Neural cell (in vitro differentiated cells): ENCODE measurements at regions not wholly inside any gene's neighbourhood (a gene's known extent, or its start where the extent isn't known, plus 50 kb on each side); places are given as distances from the start of the nearest gene placed in this dataset.

Experiments used
- H2AFZ ChIP-seq: fragments of 200-600, 300-800 bp; sonication (generic), shearing (Covaris generic); 2 replicates; pipeline ENCODE4 v1.6.0; 2014; ENCODE audit warnings: low read depth, mild to moderate bottlenecking, antibody characterized with exemption, low read length, moderate library complexity
- H3F3A ChIP-seq: fragments of 200-600 bp; shearing (Covaris generic); 2 replicates; pipeline ENCODE4 v1.6.1; 2016; ENCODE audit warnings: mild to moderate bottlenecking, moderate library complexity, mixed read lengths, antibody characterized with exemption, low read length; ENCODE audit not compliant: insufficient read depth, poor library complexity, severe bottlenecking
- H3K27ac ChIP-seq: fragments of 200-600, 300-800 bp; sonication (generic), shearing (Covaris generic); 2 replicates; pipeline ENCODE4 v1.5.1; 2014; ENCODE audit warnings: mild to moderate bottlenecking, low read length, moderate library complexity
- H3K27me3 ChIP-seq: fragments of 300-800, 200-600 bp; sonication (generic), shearing (Covaris generic); 2 replicates; pipeline ENCODE4 v1.6.0; 2014; ENCODE audit warnings: mild to moderate bottlenecking, low read depth, low read length, moderate library complexity; ENCODE audit not compliant: insufficient read depth
- H3K36me3 ChIP-seq: fragments of 300-800, 200-600 bp; sonication (generic), shearing (Covaris generic); 2 replicates; pipeline ENCODE4 v1.5.1; 2014; ENCODE audit warnings: mild to moderate bottlenecking, antibody characterized with exemption, low read length, moderate library complexity; ENCODE audit not compliant: insufficient read depth
- H3K4me2 ChIP-seq: fragments of 300-800, 200-600 bp; sonication (generic), shearing (Covaris generic); 2 replicates; pipeline ENCODE4 v1.6.0; 2014; ENCODE audit warnings: mild to moderate bottlenecking, low read length
- H3K4me3 ChIP-seq: fragments of 300-800, 200-600 bp; sonication (generic), shearing (Covaris generic); 2 replicates; pipeline ENCODE4 v1.5.1; 2014; ENCODE audit warnings: mild to moderate bottlenecking, low read length, moderate library complexity
- H3K79me2 ChIP-seq: fragments of 200-600 bp; shearing (Covaris generic); replicated peaks from 2 replicates; pipeline ENCODE4 v1.6.0; 2014; ENCODE audit warnings: mild to moderate bottlenecking, low read length, moderate library complexity; ENCODE audit not compliant: insufficient read depth
- H3K9ac ChIP-seq: fragments of 300-800, 200-600 bp; sonication (generic), shearing (Covaris generic); 2 replicates; pipeline ENCODE4 v1.6.1; 2016; ENCODE audit warnings: mild to moderate bottlenecking, low read length, mixed read lengths
- H3K9me2 ChIP-seq: fragments of 200-600 bp; shearing (Covaris generic); 2 replicates; pipeline ENCODE4 v1.6.1; 2016; ENCODE audit warnings: mild to moderate bottlenecking, low read length, mixed read lengths; ENCODE audit not compliant: insufficient read depth
- H3K9me3 ChIP-seq: fragments of 200-600, 300-800 bp; sonication (generic), shearing (Covaris generic); 2 replicates; pipeline ENCODE4 v1.6.1; 2016; ENCODE audit warnings: mild to moderate bottlenecking, mixed run types, low read length, moderate library complexity, mixed read lengths
- H4K20me1 ChIP-seq: fragments of 200-600 bp; shearing (Covaris generic); 2 replicates; pipeline ENCODE4 v1.6.1; 2016; ENCODE audit warnings: mild to moderate bottlenecking, mixed run types; ENCODE audit not compliant: insufficient read depth
- CTCF ChIP-seq: fragments of 450-650 bp; IDR thresholded peaks from 2 replicates; pipeline ENCODE4 v1.5.1; 2014; ENCODE audit warnings: antibody characterized with exemption, mild to moderate bottlenecking, moderate library complexity; ENCODE audit not compliant: poor library complexity, severe bottlenecking
- EP300 ChIP-seq: fragments of 450-650 bp; conservative IDR thresholded peaks from 2 replicates; pipeline ENCODE4 v1.6.1; 2014; ENCODE audit warnings: antibody characterized with exemption, mild to moderate bottlenecking, moderate library complexity; ENCODE audit not compliant: poor library complexity, severe bottlenecking
- EZH2 ChIP-seq: fragments of 200-600, 300-800 bp; shearing (Covaris generic), sonication (generic); IDR thresholded peaks from 2 replicates; pipeline ENCODE4 v1.6.1; 2014; ENCODE audit warnings: antibody characterized with exemption, low read length, borderline replicate concordance, mild to moderate bottlenecking; ENCODE audit not compliant: insufficient read depth, poor library complexity, severe bottlenecking
- MXI1 ChIP-seq: fragments of 450-650 bp; conservative IDR thresholded peaks from 2 replicates; pipeline ENCODE4 v1.6.1; 2014; ENCODE audit warnings: antibody characterized with exemption, mild to moderate bottlenecking; ENCODE audit not compliant: poor library complexity, severe bottlenecking
- POLR2AphosphoS5 ChIP-seq: IDR thresholded peaks from 2 replicates; pipeline ENCODE4 v1.6.1; 2012
- RAD21 ChIP-seq: fragments of 450-650 bp; conservative IDR thresholded peaks from 2 replicates; pipeline ENCODE4 v1.6.1; 2014; ENCODE audit warnings: antibody characterized with exemption, mild to moderate bottlenecking, moderate library complexity
- REST ChIP-seq: IDR thresholded peaks from 2 replicates; pipeline ENCODE4 v1.6.1; 2012; ENCODE audit warnings: borderline replicate concordance
- SMC3 ChIP-seq: fragments of 450-650 bp; conservative IDR thresholded peaks from 2 replicates; pipeline ENCODE4 v1.6.1; 2014; ENCODE audit warnings: antibody characterized with exemption, mild to moderate bottlenecking, moderate library complexity; ENCODE audit not compliant: poor library complexity
- TAF1 ChIP-seq: IDR thresholded peaks from 2 replicates; pipeline ENCODE4 v1.6.1; 2012; ENCODE audit warnings: low read depth

GRCh38 chr15:98519767-98520550 is 128.4 kb upstream of the IGF1R start:
- Histone ChIP-seq H3K4me3 (no peak overlapping the region), H3K9ac (no peak overlapping the region), H3K27me3 (no peaks in the 10 kb centered on the region), H3K79me2 (no peaks in the 10 kb centered on the region), H2AFZ (no peak overlapping the region), H4K20me1 (no peaks in the 10 kb centered on the region), H3F3A (no peaks in the 10 kb centered on the region), H3K9me3 (no peaks in the 10 kb centered on the region), H3K9me2 (no peaks in the 10 kb centered on the region), H3K4me2 (no peak overlapping the region), H3K27ac (no peak overlapping the region), H3K36me3 (no peaks in the 10 kb centered on the region)
- TF ChIP-seq EZH2 (no peak), SMC3 (no peak), CTCF (no peak), REST (no peak), EP300 (no peak), MXI1 (no peak), TAF1 (no peak), POLR2AphosphoS5 (no peak), RAD21 (no peak)

GRCh38 chr15:98522127-98522526 is 126.2 kb upstream of the IGF1R start:
- Histone ChIP-seq H4K20me1 (no peaks in the 10 kb centered on the region), H3K79me2 (no peaks in the 10 kb centered on the region), H3K36me3 (no peaks in the 10 kb centered on the region), H3K4me3 (no peak overlapping the region), H3K4me2 (no peak overlapping the region), H2AFZ (no peak overlapping the region), H3K27ac (no peak overlapping the region), H3F3A (no peaks in the 10 kb centered on the region), H3K9me3 (no peaks in the 10 kb centered on the region), H3K9me2 (no peaks in the 10 kb centered on the region), H3K9ac (no peak overlapping the region), H3K27me3 (no peaks in the 10 kb centered on the region)
- TF ChIP-seq POLR2AphosphoS5 = no peak
- TF ChIP-seq RAD21 = no peak
- no peak for TF ChIP-seq MXI1
- TF ChIP-seq REST = no peak
- no peak for TF ChIP-seq EP300
- TF ChIP-seq SMC3 = no peak
- TF ChIP-seq EZH2 = no peak
- TF ChIP-seq CTCF = no peak
- no peak for TF ChIP-seq TAF1
